Activated naive CD4-positive, alpha-beta T cell treated with anti-CD3 and anti-CD28 coated beads for 36 hours (primary cell): ENCODE measurements at regions not wholly inside any gene's neighbourhood (a gene's known extent, or its start where the extent isn't known, plus 50 kb on each side); places are given as distances from the start of the nearest gene placed in this dataset.

Experiments used
- CTCF ChIA-PET: fragments of 350-600 bp; sonication (Branson Sonifier 250); formaldehyde crosslinking; loops from one replicate; lab custom pipeline; 2021; ENCODE audit warnings: antibody characterized with exemption; lab: Charles Lee
- DNase-seq: peaks from one replicate; pipeline ENCODE4 v3.0.0-alpha.2; 2020
- H3K27ac Mint-ChIP-seq: one replicate; pipeline ENCODE4 v1.8.0; 2021; ENCODE audit warnings: mild to moderate bottlenecking, mixed read lengths
- H3K27me3 Mint-ChIP-seq: one replicate; pipeline ENCODE4 v1.8.0; 2021; ENCODE audit warnings: low read depth, mixed read lengths
- H3K36me3 Mint-ChIP-seq: one replicate; pipeline ENCODE4 v1.8.0; 2021; ENCODE audit warnings: low read depth, mixed read lengths
- H3K4me1 Mint-ChIP-seq: one replicate; pipeline ENCODE4 v1.8.0; 2021; ENCODE audit warnings: low read depth, mixed read lengths
- H3K4me3 Mint-ChIP-seq: one replicate; pipeline ENCODE4 v1.8.0; 2021; ENCODE audit warnings: mild to moderate bottlenecking, moderate library complexity, mixed read lengths
- H3K9me3 Mint-ChIP-seq: one replicate; pipeline ENCODE4 v1.8.0; 2021; ENCODE audit warnings: mixed read lengths
- intact Hi-C: fragments of 100-400 bp; cut with micrococcal nuclease; formaldehyde crosslinking; loops from one replicate; pipeline ENCODE4 v1.15.1; 2023

DNA sequence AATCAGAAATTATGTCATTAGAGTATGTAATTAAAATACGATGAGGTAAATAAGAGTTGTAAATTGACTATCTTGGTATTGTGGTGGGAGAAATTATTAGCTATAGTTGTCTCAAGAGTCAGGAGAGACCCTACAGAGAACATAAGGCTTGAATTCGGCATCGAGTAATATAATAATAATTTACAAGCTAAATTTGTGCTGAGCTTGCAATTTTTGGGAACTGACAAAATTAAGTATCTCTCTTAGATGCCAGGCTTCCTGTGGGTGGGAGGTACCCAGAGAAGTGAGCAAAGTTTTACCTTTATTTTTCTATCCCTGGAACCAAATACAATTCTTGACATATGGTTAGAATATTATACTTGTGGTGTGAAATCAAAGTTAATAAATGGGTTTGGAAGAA, 1637.0 kb downstream of the EFNB2 start:
- CTCF ChIA-PET = no interaction called here
- H3K9me3 Mint-ChIP-seq = no peaks in the 10 kb centered on the region
- no peak for DNase-seq
- no peak overlapping the region for H3K4me3 Mint-ChIP-seq
- intact Hi-C loops = no loop called here
- peaks cover 2% of the 10 kb centered on the region for H3K27me3 Mint-ChIP-seq
- no peak overlapping the region for H3K27ac Mint-ChIP-seq
- no peaks in the 10 kb centered on the region for H3K36me3 Mint-ChIP-seq
- no peaks in the 10 kb centered on the region for H3K4me1 Mint-ChIP-seq

DNA sequence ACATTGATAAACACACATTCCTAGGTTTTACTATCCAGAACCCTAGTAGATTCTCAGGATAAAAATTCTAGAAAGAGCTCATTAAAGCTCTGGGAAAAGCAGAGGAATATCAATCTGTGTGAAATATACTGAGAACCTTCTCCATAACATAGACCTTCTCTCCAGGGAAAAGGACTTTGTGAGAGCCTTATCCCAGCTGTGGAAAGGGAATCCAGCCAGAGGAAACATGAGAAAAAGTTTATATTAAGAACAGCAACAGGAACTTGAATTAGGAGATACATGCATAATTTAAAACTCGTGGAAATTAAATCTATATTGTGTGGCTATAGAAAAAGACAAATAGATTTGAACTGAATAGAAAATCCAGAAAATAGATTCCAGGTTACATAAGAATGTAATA, 1639.9 kb downstream of the EFNB2 start:
- no peak overlapping the region for H3K27ac Mint-ChIP-seq
- CTCF ChIA-PET = no interaction called here
- H3K36me3 Mint-ChIP-seq = no peaks in the 10 kb centered on the region
- H3K27me3 Mint-ChIP-seq = peaks cover 2% of the 10 kb centered on the region
- H3K9me3 Mint-ChIP-seq = no peaks in the 10 kb centered on the region
- no peak overlapping the region for H3K4me3 Mint-ChIP-seq
- H3K4me1 Mint-ChIP-seq = no peaks in the 10 kb centered on the region
- no peak for DNase-seq
- intact Hi-C loops = no loop called here

DNA sequence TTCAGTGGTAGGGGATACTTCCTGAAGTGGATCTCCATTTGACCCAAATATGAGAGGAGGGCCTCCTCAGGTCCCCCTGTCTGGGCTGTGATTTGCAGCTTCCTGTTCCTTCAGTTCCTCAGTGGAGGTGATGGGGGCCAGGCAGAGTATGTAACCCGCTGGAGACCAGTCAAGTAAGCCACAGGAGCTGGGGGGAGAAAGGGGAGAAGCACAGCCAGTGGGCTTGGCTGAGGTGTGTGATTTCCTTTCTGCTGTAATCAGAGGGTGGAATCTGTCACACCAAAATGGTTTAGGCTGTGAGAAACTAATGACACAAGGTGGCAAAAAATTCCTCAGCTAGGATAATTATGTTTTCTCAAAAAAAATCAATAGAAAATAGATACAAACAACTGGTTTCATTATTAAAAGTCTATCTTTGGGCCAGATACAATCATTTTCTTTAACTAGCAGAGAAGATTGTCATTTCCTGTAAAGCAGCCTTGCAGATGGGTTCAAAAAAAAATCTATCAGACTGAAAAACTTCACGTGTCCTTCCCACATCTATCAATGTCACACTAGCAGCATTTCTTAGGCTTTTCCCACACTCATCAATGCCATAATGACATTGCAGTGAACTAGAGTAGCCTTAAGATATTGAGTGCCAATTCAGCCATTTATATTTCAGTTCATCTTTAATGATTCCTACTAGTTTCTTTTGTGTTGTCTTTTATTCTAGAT, 1660.3 kb downstream of the EFNB2 start:
- peak; percentile 6 for DNase-seq
- peaks cover 7% of the 10 kb centered on the region for H3K4me1 Mint-ChIP-seq
- H3K27ac Mint-ChIP-seq = no peak overlapping the region
- no peaks in the 10 kb centered on the region for H3K9me3 Mint-ChIP-seq
- intact Hi-C loops = no loop called here
- H3K36me3 Mint-ChIP-seq = no peaks in the 10 kb centered on the region
- CTCF ChIA-PET = no interaction called here
- no peak overlapping the region for H3K4me3 Mint-ChIP-seq
- no peaks in the 10 kb centered on the region for H3K27me3 Mint-ChIP-seq

DNA sequence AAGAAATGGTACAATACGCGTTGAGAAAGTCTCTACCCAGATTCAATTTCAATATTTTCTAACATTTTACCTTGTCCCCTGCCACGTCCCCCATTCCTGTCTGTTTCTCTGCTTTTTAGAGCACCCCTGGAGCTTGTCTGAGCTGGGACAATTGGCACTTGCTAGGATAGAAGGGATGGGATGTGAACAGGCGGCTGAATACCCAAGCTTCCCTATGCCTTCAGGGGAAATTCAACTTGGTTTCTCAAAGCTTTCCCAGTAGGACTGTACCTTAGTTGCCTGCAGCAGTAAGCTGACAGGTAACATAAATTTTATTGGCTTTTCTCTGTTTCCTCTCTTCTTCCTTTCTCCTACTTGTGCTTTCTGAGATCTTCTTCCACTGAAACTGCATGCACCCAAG, 1663.3 kb downstream of the EFNB2 start:
- H3K27ac Mint-ChIP-seq = no peak overlapping the region
- no peak overlapping the region for H3K4me3 Mint-ChIP-seq
- peaks cover 7% of the 10 kb centered on the region for H3K4me1 Mint-ChIP-seq
- no peak for DNase-seq
- no peaks in the 10 kb centered on the region for H3K36me3 Mint-ChIP-seq
- peaks cover 4% of the 10 kb centered on the region for H3K9me3 Mint-ChIP-seq
- CTCF ChIA-PET = interaction anchor here (0.9 to 1.4 kb wide), 2 partner anchors 8 to 34 kb away, joined by 3 to 6 read pairs; no protein-coding TSS in a partner anchor
- no peaks in the 10 kb centered on the region for H3K27me3 Mint-ChIP-seq
- intact Hi-C loops = no loop called here

DNA sequence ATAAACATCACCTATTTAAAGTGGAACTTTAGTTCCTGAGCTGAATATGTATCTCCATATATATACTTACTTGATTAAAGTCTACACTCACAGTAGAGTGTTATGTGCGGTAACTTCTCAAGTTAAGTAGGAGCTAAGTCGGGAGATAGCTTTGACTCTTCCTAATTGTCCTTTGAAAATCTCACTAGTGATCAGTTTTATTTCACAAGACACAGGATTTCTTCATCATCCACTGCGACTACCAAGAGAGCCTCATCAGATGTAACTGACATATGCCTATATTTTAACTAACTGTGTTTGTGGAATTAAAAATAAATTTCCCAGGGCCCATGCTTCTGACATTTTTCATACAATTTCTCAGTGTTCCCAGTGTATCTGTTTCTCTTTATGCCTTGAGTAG, 1664.0 kb downstream of the EFNB2 start:
- Mint-ChIP-seq H3K4me1 (peaks cover 7% of the 10 kb centered on the region), H3K36me3 (no peaks in the 10 kb centered on the region), H3K4me3 (no peak overlapping the region), H3K27me3 (no peaks in the 10 kb centered on the region), H3K9me3 (peaks cover 4% of the 10 kb centered on the region), H3K27ac (no peak overlapping the region)
- DNase-seq = no peak
- intact Hi-C loops = no loop called here
- CTCF ChIA-PET = interaction anchor here (0.6 to 1.4 kb wide), 2 partner anchors 9 kb away, joined by 3 to 6 read pairs; no protein-coding TSS in a partner anchor

GRCh38 chr13:104869501-104869900, 1666.0 kb downstream of the EFNB2 start:
- Mint-ChIP-seq H3K27ac (no peak overlapping the region), H3K36me3 (no peaks in the 10 kb centered on the region), H3K9me3 (peaks cover 4% of the 10 kb centered on the region), H3K4me3 (no peak overlapping the region), H3K27me3 (no peaks in the 10 kb centered on the region), H3K4me1 (peaks cover 1% of the 10 kb centered on the region)
- CTCF ChIA-PET = no interaction called here
- intact Hi-C loops = no loop called here
- no peak for DNase-seq

- Mint-ChIP-seq H3K4me1 (no peaks in the 10 kb centered on the region), H3K36me3 (no peaks in the 10 kb centered on the region), H3K27ac (no peak overlapping the region), H3K9me3 (peaks cover 4% of the 10 kb centered on the region), H3K27me3 (no peaks in the 10 kb centered on the region), H3K4me3 (no peak overlapping the region)
- no peak for DNase-seq
- intact Hi-C loops = no loop called here
- CTCF ChIA-PET = no interaction called here
Observed at GRCh38 chr13:104868806-104869205, 1666.7 kb downstream of the EFNB2 start.

- peaks cover 2% of the 10 kb centered on the region for H3K9me3 Mint-ChIP-seq
- no peak for DNase-seq
- no peaks in the 10 kb centered on the region for H3K4me1 Mint-ChIP-seq
- H3K27me3 Mint-ChIP-seq = no peaks in the 10 kb centered on the region
- intact Hi-C loops = no loop called here
- no peaks in the 10 kb centered on the region for H3K36me3 Mint-ChIP-seq
- H3K27ac Mint-ChIP-seq = no peak overlapping the region
- CTCF ChIA-PET = no interaction called here
- no peak overlapping the region for H3K4me3 Mint-ChIP-seq
Observed at GRCh38 chr13:104855581-104855980, 1679.9 kb downstream of the EFNB2 start.

DNA sequence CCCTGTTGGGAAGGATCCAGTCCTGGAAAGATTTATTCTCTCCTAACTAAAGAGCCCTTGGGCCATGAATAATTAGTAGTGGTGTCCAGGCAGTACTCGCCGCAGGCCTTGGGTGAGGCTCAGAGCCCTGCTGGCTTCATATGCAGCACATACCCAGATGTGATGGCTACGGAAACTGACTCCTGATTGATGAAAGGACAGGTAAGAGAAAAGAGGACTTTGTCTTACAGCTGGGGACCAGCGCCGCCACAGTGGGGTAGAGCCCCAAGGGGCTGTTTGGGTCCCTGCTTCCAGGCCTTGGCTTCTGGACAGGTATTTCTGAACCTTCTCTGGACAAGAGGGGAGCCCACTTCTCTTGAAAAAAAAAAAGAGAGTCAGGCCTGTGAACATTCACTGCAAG, 1680.8 kb downstream of the EFNB2 start:
- Mint-ChIP-seq H3K36me3 (no peaks in the 10 kb centered on the region), H3K27me3 (no peaks in the 10 kb centered on the region), H3K4me3 (no peak overlapping the region), H3K9me3 (no peaks in the 10 kb centered on the region), H3K27ac (no peak overlapping the region), H3K4me1 (no peaks in the 10 kb centered on the region)
- intact Hi-C loops = no loop called here
- CTCF ChIA-PET = no interaction called here
- DNase-seq = no peak

GRCh38 chr13:104854007-104854406, 1681.5 kb downstream of the EFNB2 start:
- H3K27ac Mint-ChIP-seq = no peak overlapping the region
- H3K4me1 Mint-ChIP-seq = no peaks in the 10 kb centered on the region
- H3K4me3 Mint-ChIP-seq = no peak overlapping the region
- H3K36me3 Mint-ChIP-seq = no peaks in the 10 kb centered on the region
- H3K27me3 Mint-ChIP-seq = no peaks in the 10 kb centered on the region
- H3K9me3 Mint-ChIP-seq = no peaks in the 10 kb centered on the region
- no peak for DNase-seq
- CTCF ChIA-PET = no interaction called here
- intact Hi-C loops = no loop called here

DNA sequence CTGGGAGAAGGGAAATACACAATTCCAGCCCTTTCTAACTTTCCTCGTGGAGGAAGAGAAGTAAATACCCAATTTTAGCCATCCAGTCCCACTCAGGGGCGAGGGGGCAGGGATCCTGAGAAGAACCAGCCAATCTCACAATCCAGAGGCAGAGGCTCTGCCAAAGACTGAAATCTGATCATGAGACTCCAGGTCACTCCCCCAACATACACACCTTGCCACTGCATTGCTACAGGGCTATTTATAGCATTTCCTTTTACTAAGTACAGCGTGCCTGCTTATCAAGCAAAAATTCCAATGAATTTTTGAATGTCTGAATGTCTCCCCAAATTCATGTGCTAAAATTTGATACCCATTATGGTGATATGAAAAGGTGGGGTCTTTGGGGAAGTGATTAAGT, 1687.5 kb downstream of the EFNB2 start:
- DNase-seq = no peak
- no peaks in the 10 kb centered on the region for H3K27me3 Mint-ChIP-seq
- no peaks in the 10 kb centered on the region for H3K36me3 Mint-ChIP-seq
- CTCF ChIA-PET = no interaction called here
- intact Hi-C loops = no loop called here
- no peak overlapping the region for H3K27ac Mint-ChIP-seq
- H3K4me1 Mint-ChIP-seq = no peaks in the 10 kb centered on the region
- H3K9me3 Mint-ChIP-seq = no peaks in the 10 kb centered on the region
- no peak overlapping the region for H3K4me3 Mint-ChIP-seq

DNA sequence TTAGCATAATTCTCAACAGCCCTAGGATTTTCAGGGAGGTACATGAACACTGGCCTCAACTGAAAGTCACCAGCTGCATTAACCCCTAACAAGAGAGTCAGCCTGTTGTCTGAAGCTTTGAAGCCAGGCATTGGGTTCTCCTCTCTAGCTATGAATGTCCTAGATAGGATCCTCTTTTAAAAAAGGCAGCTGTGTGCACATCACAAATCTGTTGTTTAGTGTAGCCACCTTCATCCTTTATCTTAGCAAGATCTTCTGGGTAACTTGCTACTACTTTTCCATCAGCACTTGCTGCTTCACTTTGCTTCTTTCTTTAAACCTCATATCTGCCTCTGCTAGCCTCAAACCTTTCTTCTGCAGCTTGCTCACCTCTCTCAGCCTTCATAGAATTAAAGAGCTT, 1692.1 kb downstream of the EFNB2 start:
- H3K4me1 Mint-ChIP-seq = no peaks in the 10 kb centered on the region

DNA sequence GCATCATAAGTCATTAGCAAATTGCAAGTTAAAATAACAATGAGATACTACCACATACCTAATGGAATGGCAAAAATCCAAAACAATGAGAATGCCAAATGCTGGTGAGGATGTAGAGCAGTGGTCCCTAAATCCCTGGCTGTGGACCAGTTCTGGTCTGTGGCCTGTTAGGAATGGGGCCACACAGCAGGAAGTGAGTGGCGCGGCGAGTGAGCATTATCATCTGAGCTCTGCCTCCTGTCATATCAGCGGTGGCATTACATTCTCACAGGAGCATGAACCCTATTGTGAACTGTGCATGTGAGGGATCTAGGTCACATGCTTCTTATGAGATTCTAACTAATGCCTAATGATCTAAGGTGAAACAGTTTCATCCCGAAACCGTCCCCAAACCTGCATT, 1694.4 kb downstream of the EFNB2 start:
- Mint-ChIP-seq H3K9me3 (no peaks in the 10 kb centered on the region), H3K4me3 (no peak overlapping the region), H3K27me3 (no peaks in the 10 kb centered on the region), H3K27ac (no peak overlapping the region), H3K4me1 (no peaks in the 10 kb centered on the region), H3K36me3 (no peaks in the 10 kb centered on the region)
- DNase-seq = no peak
- CTCF ChIA-PET = no interaction called here
- intact Hi-C loops = no loop called here

More for the DNA sequence above, 1692.1 kb downstream of the EFNB2 start:
- Mint-ChIP-seq H3K27me3 (no peaks in the 10 kb centered on the region), H3K36me3 (no peaks in the 10 kb centered on the region), H3K4me3 (no peak overlapping the region), H3K9me3 (no peaks in the 10 kb centered on the region), H3K27ac (no peak overlapping the region)
- CTCF ChIA-PET = no interaction called here
- intact Hi-C loops = no loop called here
- DNase-seq = no peak
